Hypothalamus (tissue), 51 donors: ENCODE measurements at regions not wholly inside any gene's neighbourhood (a gene's known extent, or its start where the extent isn't known, plus 50 kb on each side); places are given as distances from the start of the nearest gene placed in this dataset.
"Not testable (repeated sequence)": the region's sequence is repeated elsewhere in the genome, so short reads cannot be mapped to it uniquely, and the experiment has no call there.

Experiments used
- DNase-seq, 51 donors: peaks; one replicate each; lab custom pipeline; 2025; lab: John Stamatoyannopoulos, UW

GRCh38 chr5:103827976-103828375 lies 265.4 kb upstream of the NUDT12 start:
- DNase-seq = no peak

GRCh38 chr5:103821361-103821760 lies 258.8 kb upstream of the NUDT12 start:
- DNase-seq = no peak

- peak in 24 of 51 donors; percentile 1 to 60 (median 16) for DNase-seq
Observed at GRCh38 chr5:103808464-103809106, 246.0 kb upstream of the NUDT12 start.

- DNase-seq = no peak
Observed at GRCh38 chr5:103804711-103805110, 242.1 kb upstream of the NUDT12 start.

GRCh38 chr5:103801681-103802080 lies 239.1 kb upstream of the NUDT12 start:
- no peak for DNase-seq

GRCh38 chr5:103800741-103801495 lies 238.3 kb upstream of the NUDT12 start:
- no peak for DNase-seq

GRCh38 chr5:103793595-103794182 lies 231.1 kb upstream of the NUDT12 start:
- no peak for DNase-seq

DNA sequence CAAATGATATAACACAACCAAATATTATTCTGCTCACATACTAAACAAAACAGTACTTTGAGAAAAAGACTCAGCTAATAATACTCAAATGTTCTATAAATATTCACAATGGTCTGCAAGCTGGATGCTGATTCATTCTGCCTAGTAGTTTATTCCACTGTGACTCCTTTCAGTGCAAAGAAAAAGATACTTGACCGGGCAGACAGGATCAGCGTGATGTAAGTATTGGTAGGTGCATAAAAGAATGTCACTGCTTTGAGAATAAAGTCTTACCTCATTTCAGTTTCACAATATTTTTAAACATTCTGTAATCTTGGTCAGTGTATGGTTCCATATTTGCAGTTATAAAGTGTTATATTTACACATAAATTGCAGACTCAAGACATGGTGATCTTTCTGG lies 223.0 kb upstream of the NUDT12 start:
- no peak for DNase-seq

DNA sequence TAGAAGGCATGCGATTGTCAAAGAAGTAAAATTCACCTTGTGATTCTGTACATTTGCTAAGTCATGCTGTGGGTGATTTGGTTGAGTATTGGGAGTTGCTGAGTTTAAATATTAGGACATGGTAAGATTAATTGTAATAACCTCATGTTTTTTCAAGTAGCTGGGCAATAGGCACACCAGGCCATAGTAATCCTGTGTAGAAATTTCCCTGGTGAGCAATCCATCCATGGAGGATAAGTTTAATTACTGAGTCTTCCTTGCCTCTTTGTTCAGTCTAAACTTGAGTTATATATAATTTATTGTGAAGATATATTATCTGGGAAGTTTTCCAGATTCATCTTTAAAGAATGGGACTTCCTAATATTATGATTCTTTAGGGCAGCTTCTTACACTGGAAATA lies 221.1 kb upstream of the NUDT12 start:
- no peak for DNase-seq

GRCh38 chr5:103780794-103781193 lies 218.2 kb upstream of the NUDT12 start:
- no peak for DNase-seq

DNA sequence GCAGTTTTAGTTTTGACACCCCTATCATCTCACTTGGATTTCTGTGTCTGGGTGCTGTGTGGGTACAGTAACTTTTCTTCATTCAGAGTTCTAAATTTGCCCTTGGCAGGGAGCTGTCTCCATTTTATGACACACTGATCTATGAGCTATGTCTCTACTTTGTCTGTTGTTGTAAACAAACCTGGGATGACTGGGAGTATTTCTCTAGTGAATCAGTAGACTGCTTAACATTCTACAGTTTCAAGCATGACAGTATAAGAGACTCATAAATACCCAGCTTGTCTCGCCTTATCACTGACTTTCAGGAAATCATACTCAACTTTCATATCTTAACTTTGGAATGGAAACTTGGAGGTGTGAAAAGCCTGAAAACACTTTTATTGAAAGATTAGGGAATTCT lies 212.1 kb upstream of the NUDT12 start:
- DNase-seq = no peak

- no peak for DNase-seq
Observed at GRCh38 chr5:103772248-103772647, 209.7 kb upstream of the NUDT12 start.

DNA sequence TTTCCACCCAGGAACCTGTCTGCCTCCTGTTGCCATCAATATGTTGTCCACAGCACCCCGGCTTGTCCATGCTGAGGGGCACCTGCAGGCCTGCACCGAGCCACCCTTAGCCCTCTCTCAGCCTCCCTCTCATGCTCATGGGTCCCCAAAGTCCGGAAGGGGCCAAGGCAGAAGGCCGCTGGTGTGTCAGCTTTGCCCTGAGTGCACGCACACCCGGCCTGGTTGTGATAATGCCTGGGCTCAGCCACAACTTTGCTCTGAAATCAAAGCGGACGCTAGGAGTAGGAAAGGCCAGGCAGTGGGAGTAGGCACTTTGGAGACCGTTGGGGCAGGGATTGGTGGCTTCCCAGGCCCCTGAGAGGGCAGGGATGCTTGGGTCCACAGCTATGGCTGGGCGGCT lies 201.8 kb upstream of the NUDT12 start:
- DNase-seq = no peak

GRCh38 chr5:103758996-103759395 lies 196.4 kb upstream of the NUDT12 start:
- DNase-seq = no peak

GRCh38 chr5:103755974-103756373 lies 193.4 kb upstream of the NUDT12 start:
- DNase-seq = no peak

DNA sequence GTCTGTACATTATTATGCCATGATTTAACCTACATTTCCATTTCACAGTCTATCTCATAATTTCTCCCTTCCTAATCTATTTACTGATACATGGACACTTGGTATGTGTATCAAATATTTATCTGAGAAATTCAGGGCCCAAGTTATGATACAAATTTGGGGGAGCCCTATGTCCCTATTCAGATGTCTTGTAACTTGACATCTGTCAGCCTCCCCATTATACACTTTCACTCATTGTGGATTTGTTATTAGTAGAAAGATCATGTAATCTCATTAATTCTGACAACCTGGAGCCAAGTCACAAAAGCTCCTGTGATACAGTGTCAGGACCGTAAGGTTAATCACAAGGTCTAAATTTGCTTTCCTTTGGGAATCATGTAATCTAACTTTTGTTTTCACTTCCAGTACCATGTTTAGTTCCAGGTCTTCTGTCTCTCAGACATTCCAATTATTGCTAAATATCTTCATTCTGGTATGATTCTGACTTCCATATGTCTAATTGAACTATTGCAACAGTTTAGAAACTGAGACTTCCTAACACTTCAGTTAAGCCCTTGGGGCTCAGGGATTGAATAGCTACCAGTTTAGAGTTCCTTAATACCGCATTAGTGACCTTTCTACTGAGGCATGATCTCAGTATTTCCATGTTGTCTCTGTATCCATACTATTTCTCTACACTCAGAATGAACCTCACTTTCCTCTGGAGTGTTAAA lies 182.9 kb upstream of the NUDT12 start:
- no peak for DNase-seq

- DNase-seq = no peak
Observed at GRCh38 chr5:103744159-103744558, 181.6 kb upstream of the NUDT12 start.

DNA sequence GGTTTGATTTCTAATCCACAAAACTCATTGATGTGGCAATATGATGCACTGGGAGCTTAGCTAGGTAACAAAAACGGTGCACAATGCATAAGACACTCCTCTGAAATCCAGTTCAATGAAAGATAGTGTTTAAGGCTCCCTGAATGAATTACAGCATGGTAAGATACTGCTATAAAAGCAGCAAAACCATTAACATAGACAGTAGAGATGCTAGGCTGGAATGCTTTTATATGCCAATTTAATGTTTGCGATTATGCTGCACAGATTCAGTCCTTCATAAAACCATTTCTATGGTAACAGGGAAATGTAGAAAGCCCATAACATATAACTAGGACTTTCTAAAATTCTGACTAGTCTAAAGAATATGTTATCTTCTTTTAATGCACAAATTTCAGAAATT lies 180.8 kb upstream of the NUDT12 start:
- no peak for DNase-seq

DNA sequence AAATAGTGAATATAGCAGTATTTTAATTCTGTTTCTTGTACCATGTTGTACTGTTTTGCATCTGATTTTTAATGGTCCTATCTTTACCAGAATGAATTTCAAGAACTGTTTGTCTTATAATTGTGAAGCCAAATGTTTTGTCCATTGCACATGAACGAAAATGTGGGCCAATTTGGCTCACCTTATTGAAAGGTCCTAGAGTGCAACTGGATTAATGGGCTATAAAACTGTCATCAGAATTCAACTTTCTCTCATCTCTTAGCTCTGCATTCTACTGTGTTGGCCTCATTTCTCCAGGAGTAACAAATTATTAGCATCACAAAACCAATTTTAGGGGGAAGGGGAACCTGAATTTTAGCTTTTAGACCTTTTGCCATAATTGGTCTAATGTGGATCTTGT lies 179.4 kb upstream of the NUDT12 start:
- DNase-seq = no peak

DNA sequence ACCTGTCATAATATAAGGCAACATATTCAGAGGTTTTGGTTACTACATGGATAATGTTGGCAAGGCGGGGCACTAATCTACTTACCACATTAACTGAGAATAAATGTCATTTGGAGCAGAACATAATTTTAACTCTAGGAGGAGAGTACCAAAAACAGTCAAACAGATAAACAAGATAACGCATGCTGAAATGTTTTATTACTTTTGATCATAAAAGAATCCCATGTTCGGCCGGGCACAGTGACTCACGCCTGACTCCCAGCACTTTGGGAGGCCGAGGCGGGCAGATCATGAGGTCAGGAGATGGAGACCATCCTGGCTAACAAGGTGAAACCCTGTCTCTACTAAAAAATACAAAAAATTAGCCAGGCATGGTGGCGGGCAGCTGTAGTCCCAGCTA lies 173.8 kb upstream of the NUDT12 start:
- DNase-seq = not testable (repeated sequence)

- DNase-seq = no peak
Observed at GRCh38 chr5:103724271-103724670, 161.7 kb upstream of the NUDT12 start.
